GM21619 (cell line): ENCODE measurements at regions not wholly inside any gene's neighbourhood (a gene's known extent, or its start where the extent isn't known, plus 50 kb on each side); places are given as distances from the start of the nearest gene placed in this dataset.
"Not testable (repeated sequence)": the region's sequence is repeated elsewhere in the genome, so short reads cannot be mapped to it uniquely, and the experiment has no call there.

ENCODE experiments used
- ATAC-seq: cut with Tn5 transposase; IDR thresholded peaks from one replicate; pipeline ENCODE4 v1.9.1; 2021; ENCODE audit not compliant: unreplicated experiment

DNA sequence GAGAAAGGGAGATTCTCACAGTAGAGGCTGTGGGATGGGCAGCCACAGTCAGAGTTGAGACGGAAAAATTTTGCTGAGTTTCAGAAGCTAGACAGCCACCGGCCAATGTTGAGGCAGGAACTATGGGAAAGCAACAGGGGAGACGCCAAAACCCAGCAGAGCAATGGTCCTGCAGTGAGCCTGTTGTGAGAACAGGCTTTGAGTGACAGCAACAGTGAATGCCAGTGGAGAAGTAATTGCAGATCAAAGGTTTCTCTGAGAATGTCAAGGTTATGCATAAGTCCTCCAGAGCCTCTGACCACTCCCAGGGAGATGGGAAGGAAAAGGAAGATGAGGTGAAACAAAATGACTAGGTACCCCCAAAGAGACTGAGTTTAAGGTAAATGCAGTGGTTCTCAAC is 54.2 kb upstream of the DAAM1 start:
- ATAC-seq: no peak

- no peak for ATAC-seq
Observed at GRCh38 chr14:59137256-59137655, 51.2 kb upstream of the DAAM1 start.

DNA sequence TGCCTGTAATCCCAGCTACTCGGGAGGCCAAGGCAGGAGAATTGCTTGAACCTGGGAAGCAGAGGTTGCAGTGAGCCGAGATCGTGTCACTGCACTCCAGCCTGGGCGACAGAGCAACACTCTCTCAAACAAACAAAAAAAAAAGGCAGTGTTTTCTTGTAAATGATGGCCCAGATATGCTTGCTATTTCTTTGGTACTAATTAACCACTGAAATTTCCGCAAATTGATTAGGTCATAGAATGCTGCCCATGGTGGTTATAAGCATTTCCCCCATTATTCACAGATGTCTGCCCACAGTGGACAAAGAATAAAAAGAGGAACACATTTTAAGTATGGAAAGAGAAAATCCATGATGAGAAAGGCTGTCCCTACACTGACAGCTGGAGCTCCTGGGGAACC is 49.9 kb upstream of the DAAM1 start:
- not testable (repeated sequence) for ATAC-seq
